Skeletal muscle cell (primary cell): ENCODE measurements at regions not wholly inside any gene's neighbourhood (a gene's known extent, or its start where the extent isn't known, plus 50 kb on each side); places are given as distances from the start of the nearest gene placed in this dataset.

Source experiments
- DNase-seq: peaks from one replicate; pipeline ENCODE4 v3.0.0-alpha.2; 2010; ENCODE audit warnings: low read depth
- H3K4me3 ChIP-seq: 2 replicates; pipeline ENCODE4 v1.5.1; 2011; ENCODE audit warnings: low read depth, mild to moderate bottlenecking, control low read depth, low read length, moderate library complexity

DNA sequence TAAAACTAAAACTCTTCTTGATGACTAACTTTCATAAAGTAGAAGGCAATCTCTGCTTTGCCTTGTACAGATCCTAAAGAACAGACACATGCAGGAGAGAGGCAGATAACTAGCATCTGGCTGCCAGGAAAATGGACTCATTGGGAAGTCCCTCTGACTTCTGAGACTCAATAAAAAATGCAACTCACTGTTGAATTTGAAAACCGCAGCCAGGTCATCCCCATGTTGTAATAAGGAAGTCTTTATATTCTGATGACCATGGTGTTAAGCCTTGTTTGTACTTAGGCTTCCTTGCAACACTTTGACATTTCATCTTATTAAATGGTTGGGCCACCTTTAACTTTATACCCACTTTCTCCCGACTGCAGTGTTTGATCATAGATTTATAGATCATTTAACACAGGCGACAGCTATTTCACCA, 375.1 kb upstream of the KCNH7 start:
- H3K4me3 ChIP-seq = no peak overlapping the region
- DNase-seq = peak; percentile 90

DNA sequence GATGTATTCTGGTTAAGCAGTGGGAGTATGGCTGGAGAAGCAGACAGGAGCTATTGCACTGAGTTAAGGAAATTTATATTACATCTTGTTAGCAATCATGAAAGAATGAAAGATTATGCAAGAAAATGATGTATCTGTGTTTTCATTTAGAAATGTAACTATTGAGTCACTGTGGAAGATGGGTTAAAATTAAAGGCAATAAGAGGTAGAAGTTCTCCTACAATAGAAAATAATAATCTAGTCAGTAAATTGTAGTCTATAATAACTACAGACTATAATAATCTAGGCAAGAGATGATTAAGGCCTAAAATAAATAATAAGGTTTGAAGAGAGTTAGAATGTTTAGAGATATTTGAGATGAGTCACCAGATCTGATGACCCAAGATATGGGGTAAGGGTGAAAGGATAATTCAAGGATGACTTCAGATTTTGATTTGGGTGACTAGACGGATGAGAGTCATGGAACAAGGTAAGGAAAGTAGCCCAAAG, 371.9 kb upstream of the KCNH7 start:
- DNase-seq = peak; percentile 61
- no peak overlapping the region for H3K4me3 ChIP-seq

DNA sequence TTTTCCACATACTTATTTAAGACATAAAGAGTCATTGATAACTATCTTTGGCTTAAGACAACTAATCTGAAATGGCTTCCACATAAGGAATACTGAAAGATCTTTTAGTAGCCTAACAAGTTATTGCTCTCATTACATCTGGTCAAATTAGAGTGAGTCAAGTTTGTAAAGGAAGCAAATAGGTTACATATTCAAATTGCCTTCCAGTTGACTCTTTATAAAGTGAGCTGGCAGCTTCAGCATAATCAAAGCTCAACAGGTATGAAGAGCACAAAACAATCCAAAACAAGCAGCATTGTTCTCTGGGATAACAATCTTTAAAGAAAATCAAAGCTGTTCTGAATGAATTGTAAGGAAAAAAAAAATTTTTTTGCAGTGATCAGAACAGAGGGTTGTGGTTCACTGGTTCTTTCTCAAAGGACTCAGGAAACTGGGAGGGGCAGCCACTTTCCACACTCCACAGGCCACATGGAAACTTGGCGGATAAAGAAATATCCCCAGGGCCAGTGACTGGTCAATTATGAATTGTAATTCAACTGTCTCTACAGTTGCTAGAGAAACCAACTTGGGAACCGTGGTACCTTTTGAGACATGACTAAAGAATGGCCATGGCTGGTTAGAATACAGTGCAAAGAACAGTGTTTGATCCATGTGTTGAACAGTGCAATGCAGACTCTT, 369.3 kb upstream of the KCNH7 start:
- DNase-seq = no peak
- no peak overlapping the region for H3K4me3 ChIP-seq

DNA sequence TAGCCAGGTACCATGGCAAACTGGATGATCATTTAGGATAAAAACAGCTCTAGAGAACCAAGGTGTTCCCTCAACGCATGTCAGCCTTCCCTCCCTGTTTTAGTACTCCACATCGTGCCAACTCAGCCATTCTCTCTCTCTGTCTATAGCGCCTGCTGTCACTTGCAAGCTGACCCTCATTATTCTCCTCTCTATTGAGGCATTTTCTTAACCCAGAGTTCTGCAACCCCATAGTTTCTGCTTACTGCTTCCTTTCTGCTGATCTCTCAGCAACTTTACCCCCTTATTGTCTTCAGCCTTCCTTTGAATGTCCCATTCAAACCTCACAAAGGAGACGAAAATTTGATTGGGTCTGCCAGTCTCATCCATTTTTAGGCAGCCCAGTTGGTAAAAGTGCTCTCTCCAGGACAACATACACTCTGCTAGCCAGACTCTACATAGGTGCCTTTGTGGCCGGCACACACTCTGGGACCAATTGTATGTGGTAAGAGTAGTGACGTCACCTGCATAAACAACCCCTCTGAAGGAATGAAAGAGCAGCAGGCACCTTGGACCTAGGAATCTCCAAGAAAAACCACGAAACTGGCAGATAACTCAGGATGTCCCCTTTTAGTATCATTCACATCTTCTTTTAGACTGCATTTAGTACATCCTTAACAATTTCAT, 367.2 kb upstream of the KCNH7 start:
- DNase-seq = no peak
- no peak overlapping the region for H3K4me3 ChIP-seq

DNA sequence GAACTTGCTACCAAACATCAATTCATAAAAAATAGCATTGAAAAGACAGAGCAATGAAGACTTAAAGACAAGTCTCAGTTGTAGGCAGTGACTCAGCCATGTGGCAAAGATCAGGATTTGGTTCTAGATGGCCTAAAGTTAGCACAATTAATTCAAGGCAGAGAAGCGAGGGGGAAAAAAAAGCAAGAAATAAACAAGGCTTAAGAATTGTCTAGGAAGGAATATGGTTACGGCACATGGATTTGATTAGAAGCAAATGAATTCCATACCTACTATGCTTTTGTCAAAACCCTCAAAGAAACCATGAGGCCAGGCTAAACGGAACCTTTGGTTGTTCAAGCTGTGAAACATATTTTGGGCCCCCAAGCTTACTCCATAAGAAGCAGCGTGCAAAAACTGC, 362.2 kb upstream of the KCNH7 start:
- H3K4me3 ChIP-seq = no peak overlapping the region
- DNase-seq = no peak

DNA sequence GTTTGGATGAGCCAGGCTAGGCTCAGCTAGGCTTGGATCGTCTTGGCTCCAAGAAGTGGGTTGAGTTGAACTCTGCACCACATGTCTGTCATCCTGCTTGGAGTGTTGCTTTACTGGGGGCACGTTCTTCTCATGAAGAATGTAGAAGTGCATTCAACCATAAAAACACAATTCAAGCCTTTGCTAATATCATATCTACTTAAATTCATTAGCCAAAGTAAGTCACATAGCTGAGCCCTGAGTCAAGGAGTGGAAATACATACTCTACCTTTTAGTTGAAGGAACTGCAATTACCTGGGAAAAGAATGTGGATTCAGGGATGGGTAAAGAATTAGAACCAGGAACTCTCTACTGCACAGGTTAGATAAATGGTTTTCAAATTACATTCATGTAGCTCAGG, 360.4 kb upstream of the KCNH7 start:
- no peak overlapping the region for H3K4me3 ChIP-seq
- no peak for DNase-seq

DNA sequence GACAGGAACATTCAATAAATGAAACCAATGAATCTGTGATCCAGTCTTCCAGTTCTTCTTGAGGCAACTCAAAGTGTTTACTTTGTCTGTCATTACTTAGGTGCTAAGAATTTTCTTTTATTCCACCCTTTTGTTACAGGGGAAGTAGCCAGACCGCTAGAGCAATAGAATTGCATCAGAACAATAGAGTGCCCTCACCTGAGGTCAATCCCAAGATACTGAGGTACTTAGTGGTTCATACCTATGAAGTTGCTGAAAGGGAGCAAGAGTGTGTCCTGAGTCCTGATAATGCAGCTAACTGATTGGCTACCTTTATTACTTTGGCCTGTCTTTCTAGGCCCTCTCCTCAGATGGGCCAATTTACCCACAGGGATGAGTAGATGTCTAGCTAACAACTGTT, 359.4 kb upstream of the KCNH7 start:
- no peak for DNase-seq
- H3K4me3 ChIP-seq = no peak overlapping the region

DNA sequence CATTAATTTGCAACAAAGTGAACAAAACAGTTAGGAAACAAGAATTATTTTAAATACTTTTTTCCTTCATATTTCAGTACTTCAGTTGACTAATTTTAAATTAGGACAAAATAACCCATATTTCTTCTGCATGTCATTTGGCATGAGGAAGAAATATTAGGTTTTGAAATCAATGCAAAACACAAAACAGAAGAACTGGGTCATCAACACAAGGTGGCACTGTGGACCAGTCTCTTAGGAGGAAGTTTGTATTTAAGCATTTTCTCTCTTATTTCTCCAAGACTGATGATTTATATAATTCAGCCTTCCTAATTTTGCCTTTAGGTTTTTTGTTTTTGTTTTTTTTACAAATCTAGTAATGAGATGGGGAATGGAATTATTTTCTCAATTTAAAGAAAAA, 352.8 kb upstream of the KCNH7 start:
- DNase-seq = no peak
- no peak overlapping the region for H3K4me3 ChIP-seq

DNA sequence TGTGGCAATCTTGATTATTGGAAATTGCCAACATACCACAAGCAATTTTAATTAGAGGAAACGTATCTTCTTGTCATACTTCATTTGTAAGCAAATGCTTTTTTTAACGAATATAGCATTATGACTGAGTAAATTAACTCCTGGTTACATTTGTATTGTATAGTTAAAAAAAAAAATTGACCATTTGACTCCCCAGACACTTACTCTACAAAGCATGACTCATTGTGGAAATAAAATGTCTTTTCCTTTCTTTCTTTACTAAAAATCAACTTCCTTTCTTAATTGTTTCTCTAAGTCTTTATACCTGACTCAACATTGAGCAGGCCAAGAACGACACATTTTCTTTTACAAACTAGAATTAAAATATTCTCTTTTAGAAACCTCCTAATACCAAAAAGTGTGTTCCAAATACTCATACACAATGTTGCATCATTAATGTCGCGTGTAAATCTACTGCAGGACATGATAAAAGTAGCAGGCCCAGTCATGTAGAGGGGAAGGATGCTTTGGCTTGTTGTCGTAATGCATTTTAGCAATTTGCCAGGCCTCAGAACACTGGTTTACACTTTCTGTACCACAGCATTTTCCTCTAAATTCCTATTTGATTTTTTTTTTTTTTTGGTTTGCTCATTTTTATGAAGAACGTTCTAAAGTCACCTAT, 349.6 kb upstream of the KCNH7 start:
- no peak overlapping the region for H3K4me3 ChIP-seq

DNA sequence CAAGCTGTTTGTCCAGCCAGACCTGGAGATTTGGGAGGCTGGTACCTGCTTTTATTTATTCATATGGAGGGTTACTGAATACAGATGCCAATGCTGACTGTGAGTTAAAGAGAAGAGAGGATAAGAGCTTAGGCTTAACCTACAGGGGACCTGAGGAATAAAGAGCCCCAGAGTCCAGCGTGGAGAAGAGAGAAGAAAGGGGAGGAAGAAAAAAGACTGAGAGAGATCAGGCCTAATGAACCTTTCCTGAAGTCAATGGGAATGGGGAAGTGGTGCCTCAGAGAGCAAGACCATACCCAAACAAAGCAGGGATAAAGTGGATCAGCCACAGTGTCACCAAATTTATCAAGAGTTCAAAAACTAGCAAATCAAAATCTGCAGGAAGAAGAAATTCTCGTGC, 348.6 kb upstream of the KCNH7 start:
- no peak for DNase-seq
- H3K4me3 ChIP-seq = no peak overlapping the region

More for the DNA sequence above, 349.6 kb upstream of the KCNH7 start:
- DNase-seq = no peak

DNA sequence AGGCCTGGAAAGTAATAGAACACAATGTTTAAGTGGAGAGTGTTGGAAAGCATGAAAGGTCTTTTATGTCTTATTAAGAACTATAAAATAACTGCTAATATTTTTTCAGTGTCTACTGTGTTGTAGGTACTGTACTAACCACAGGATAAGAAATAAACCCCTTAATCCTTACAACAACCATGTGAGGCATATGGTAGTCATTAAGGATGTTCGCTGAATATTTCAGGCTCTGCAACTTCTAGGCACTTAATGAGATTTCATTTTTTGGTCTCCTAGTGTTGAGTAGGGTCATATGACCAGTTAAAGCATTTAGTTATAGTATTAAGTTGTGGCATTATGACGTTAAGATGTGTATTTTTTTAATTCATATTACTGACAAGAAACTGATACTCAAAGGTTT, 346.6 kb upstream of the KCNH7 start:
- no peak for DNase-seq
- H3K4me3 ChIP-seq = no peak overlapping the region

DNA sequence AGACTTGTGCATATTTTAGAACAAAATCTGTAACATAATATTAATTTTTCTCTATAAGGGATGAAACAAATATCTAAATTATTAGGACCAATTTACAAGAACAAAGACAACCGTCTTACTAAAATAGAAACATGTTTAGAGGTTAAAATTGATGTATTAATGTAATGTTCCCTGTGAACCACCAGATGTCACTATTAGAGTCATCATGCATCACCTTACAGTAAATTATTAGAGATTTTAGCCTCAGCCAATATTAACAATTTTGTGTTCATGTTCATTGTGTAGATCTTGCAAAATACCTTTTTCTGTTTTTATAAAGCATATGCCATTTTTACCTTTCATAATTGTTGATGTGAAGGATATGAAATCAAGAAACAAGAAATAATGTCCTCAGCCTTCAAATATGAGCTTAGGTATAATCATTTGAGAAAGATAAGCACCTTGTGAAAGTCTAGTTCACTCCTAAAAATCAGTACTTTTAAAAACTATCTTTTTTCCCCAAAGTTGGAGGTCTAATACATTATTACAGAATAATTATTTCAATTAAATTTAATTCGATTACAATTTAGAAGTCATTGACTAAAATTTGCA, 344.3 kb upstream of the KCNH7 start:
- no peak for DNase-seq
- no peak overlapping the region for H3K4me3 ChIP-seq

DNA sequence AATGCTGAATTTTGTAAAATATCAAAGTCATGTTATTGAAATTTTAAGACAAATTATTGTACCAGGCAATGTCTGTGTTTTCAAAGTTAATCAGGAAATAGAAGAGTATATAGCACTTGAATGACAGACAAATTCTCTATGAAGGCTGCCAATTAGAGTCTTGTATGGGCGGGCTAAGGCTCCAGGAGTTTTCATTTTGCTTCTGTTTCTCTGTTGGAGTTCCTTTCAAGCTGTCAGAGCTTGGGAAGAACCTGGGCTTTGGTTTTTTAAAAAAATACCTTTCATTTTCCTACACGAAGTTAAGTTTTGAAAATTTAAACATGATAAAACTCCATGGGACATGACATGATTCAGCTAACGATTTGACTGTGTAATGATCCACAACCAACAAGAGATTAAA, 339.0 kb upstream of the KCNH7 start:
- H3K4me3 ChIP-seq = no peak overlapping the region

DNA sequence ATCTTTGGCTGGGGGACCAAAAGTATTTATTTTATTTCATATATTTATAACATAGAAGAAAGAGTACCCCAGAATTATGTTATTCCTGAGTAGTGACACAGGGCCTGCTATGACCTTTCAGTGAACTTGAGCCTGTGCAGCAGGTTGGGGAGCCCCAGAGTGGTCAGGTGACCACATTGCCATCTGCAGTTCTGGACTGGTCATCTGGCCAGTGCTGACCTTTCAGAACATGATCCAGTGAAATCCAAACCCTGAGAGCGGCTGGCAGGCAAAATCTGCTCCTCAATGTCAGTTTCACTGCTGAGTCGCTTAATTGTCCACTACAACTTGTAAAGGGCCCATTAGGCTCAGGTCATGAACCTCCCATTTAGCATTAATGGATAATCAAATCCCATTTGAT, 336.7 kb upstream of the KCNH7 start:
- no peak overlapping the region for H3K4me3 ChIP-seq
- no peak for DNase-seq

More for the DNA sequence above, 339.0 kb upstream of the KCNH7 start:
- DNase-seq = no peak

DNA sequence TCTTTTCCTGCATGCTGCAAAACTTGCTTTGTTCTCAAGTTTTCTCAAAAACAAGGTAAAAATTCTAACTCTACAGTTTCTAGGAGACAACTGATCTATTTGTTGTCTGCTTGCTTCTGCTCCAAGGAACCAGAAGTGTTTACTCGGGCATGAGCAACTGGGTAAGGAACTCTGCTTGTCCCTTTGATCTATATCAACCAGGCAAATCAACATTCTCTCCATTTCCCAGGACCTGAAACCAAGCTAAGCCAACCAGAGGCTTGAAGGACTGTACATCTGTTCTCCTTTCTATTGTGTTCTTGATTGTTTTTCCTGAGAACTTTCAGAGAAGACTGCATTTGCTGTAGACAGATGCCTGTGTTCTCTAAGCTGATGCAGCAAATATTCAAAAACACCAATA, 335.0 kb upstream of the KCNH7 start:
- H3K4me3 ChIP-seq = no peak overlapping the region
- DNase-seq = no peak

DNA sequence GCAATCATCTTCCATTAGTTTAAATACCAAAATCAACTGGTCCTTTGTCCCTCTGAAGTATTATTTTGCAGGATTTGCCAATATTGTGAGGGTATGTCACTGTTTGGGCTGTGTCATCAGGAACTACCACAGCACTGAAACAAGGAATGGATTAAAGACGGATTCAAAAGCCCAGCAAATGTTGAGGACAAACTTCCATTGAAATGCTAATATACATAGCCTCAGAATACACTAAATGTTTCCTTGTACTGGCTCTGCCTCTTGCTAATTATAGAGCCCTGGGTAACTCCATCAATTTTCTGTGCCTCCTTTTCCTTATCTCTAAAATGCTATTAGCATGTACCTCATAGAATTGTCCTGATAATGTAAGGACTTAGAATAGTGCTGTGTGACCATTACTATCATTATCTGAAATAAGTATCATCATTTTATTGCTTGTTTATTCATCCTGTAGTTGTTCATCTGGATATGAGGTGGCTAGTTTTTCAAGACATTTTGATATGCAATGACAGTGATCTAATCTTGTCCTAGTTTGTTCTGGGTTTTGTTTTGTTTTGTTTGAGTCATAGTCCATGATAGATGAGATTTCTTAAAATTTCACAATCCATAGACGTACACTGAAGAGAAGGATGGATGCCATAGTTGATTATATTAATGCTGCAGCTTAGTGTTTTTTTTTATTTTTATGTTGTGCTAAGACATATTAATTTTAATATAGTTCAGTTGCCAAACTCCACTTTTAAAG, 333.4 kb upstream of the KCNH7 start:
- no peak overlapping the region for H3K4me3 ChIP-seq
- DNase-seq = peak; percentile 31

DNA sequence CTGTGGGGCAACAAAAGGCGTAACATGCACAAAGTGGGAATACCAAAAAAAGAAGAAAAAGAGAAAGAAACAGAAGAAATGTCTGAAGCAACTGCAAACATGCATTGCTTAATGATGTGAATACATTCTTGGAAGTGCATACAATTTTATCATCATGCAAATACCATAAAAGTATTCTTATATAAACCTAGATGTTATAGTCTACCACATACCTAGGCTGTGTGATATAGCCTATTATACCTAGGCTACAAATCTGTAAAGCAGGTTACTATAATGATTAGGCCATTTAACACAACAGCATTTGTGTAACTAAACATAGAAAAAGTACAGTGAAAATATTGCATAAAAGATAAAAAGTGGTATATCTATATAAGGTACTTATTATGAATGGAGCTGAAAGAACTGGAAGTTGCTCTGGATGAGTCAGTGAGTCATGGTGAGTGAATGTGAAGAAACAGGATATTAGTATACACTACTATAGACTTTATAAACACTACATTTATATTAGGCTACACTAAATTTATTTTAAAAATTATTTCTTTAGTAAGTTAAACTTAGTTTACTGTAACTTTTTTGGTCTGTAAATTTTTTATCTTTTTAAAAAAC, 319.4 kb upstream of the KCNH7 start:
- H3K4me3 ChIP-seq = no peak overlapping the region
- peak; percentile 56 for DNase-seq

DNA sequence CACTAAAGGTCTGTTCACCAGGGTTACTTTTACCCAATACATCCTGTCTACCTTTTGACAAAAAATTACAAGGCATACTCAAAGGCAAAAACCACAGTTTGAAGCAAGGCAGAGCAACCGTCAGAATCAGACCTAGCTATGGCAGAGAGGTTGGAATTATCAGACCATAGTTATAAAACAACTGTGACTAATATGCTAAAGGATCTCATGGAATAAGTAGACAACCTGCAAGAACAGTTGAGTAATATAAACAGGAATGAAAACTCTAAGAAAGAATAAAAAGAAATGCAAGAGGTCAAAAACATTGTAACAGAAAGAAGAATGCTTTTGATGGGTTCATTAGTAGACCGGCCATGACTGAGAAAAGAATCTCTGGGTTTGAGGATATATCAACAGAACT, 318.8 kb upstream of the KCNH7 start:
- no peak overlapping the region for H3K4me3 ChIP-seq
- peak; percentile 34 for DNase-seq

DNA sequence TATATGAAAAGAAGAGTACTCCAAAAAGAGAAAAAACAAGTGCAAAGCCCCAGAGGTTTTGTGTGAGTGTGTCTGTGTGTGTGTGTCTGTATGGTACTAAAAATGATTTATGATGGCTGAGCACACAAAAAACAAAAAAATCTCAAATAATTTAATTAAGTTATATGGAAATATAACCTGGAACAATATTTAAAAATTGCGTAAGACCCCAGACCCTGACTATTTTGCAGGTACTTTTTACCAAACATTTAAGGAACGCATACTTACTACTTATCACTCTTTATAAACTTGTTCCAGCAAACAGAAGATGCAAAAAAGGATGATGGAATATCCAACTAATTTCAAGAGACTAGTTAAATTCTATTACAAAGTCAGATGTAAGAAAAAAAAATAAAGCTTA, 317.4 kb upstream of the KCNH7 start:
- H3K4me3 ChIP-seq = no peak overlapping the region
- DNase-seq = no peak
